DMS114 treated with DMSO at 0.1 percent for 48 hours (cell line): ENCODE measurements at regions not wholly inside any gene's neighbourhood (a gene's known extent, or its start where the extent isn't known, plus 50 kb on each side); places are given as distances from the start of the nearest gene placed in this dataset.

Experiments used
- DNase-seq: peaks from one replicate; lab custom pipeline; 2025; ENCODE audit not compliant: unreplicated experiment; lab: John Stamatoyannopoulos, UW

- no peak for DNase-seq
Observed at GRCh38 chr9:78562021-78562420, 265.1 kb downstream of the PSAT1 start.

DNA sequence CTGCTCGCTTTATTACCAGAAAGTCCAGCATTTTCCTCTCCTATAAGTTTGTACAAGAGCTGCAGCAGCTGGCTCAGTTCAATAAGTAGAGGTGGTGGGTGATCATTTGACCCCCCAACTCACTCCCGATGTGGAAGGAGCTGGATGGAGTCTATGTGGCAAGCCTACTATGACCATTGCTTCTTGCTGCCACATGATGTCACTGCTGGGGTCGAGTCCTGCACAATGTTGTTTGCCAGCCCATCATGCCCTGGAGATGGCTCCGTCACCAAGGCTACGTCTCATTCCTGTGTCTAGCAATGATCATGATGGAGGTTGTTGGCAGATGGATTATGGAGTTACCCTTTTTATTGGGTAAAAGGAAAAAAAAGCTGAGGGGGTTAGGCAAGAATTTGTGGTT, 266.3 kb downstream of the PSAT1 start:
- no peak for DNase-seq

DNA sequence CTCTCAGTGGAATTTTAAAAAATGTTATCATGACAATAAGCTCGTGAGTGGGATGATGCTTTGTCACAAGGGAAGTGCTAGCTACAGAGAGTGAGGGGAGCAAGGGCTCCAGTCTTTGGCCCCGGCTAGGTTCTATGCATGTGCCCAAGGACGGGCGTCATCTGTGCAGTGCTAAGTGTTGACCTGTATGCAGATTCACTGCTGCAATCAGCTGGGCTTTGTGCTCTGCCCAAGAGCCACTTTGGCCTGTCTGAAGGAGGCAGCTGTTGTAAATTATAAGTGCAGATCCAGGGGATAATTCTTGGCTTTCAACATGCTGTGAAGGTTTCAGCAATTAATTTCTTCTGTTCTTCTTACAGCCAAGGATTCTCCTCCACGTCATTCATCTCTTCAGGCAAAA, 268.6 kb downstream of the PSAT1 start:
- DNase-seq = no peak

DNA sequence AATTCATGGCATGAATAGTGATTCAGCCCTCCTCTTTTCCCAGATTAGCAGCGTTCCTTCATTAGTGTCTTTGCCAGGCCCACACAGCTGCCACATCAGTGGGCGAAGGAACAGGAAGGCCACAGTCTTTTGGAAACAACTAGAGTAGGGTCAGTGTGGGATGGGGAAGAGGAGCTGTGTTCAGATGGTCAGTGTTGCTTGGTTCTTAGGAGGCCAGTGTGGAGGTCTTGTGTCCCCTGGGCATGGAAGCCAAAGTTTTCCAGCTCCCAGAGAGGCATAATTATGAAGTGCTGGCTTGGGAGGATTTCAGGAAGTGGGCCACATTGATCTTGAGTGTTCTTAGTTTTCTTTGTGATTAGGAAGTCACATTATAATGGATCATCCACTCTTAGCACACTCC, 269.6 kb downstream of the PSAT1 start:
- no peak for DNase-seq

DNA sequence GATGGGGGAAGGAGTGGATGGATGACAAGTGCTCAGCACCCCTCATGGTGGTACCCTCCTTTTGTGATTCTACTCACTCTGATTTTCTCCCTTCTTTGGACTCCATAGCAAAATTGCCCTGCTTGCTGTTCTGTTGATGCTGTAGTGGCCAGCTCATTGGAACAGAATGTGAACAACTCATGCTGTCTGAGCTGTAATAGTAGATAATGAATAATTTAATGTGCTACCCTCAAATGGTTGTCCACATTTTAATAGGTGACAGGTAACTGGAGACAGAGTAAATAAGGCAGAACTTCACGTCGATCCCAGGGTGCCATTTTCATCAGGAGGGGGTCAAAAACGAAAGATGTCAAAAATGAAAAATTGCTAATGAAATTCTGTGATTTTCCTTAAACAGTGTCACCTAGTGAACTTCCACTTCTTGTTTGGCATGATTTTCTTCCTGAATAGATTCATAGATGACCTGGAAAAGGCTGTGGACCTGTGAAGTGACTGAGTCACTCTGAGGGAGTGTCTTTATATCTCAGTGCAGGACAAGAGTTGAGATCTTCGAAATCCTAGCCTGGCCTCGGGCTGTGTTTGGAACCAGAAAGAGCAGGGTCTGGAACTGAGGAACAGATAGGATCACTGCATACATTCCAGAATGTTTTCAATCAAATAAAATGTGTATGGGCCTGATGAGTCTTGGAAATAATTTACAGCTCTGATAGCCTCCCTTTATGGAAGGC, 270.2 kb downstream of the PSAT1 start:
- no peak for DNase-seq

DNA sequence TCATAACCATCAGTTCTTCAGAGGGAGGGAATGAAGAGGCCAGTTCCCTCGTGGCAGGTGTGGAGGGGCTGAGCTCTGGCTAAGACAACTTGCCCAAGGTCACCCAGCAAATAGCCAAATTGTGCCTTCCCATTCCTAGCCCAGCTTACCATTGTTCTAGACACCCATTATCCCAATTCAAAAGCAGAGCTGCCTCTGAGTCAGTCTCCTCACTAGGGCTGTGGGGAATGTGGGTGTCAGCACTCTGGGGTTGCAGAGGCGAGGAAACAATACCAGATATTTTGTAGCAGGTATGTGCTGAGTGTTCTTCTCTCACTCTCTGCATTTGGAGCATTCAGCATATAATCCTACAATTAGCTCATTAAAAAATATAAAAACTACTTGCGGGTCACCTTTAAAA, 270.8 kb downstream of the PSAT1 start:
- DNase-seq = no peak

DNA sequence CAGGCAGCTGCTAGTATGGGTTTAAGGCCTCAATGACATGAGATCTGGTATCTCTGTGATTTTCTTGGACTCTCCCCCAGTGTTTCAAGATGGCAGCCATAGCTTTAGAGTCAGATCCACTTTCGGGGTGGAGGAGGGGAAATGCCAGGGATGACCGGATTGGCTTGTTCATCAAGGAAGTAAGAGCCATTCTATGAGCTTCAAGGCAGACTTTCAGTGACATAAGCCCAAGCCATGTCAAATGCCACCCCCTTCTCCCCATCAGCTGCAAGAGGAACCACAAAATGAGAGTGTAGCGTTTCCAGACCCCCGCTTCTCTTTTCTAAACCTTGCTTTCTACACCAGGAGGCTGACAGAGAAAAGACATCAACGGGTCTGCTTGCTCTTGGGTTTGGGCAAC, 271.8 kb downstream of the PSAT1 start:
- DNase-seq = no peak

- DNase-seq = no peak
Observed at GRCh38 chr9:78572266-78572665, 275.3 kb downstream of the PSAT1 start.

DNA sequence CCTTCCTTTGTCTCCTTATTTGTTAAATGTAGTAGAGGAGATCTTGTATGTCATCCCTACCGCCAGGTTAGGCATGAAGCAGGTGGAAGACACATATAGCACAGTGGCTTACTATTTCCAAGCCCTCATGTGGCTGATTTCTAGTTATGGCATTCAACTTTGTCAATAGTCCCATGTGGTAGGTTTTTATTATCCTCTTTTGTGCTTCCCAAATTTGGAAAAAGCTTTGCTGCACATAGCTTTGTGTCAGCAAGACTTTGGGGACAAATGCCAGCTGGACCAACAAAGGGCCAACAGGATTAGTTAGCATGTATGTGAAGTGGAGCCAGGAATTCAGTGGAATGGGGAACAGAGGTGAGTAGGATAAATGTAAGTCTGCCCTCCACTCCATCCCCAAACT, 276.3 kb downstream of the PSAT1 start:
- DNase-seq = no peak

GRCh38 chr9:78573669-78574068, 276.7 kb downstream of the PSAT1 start:
- no peak for DNase-seq

GRCh38 chr9:78574354-78575045, 277.6 kb downstream of the PSAT1 start:
- DNase-seq = no peak

- DNase-seq = no peak
Observed at GRCh38 chr9:78575081-78575480, 278.2 kb downstream of the PSAT1 start.

DNA sequence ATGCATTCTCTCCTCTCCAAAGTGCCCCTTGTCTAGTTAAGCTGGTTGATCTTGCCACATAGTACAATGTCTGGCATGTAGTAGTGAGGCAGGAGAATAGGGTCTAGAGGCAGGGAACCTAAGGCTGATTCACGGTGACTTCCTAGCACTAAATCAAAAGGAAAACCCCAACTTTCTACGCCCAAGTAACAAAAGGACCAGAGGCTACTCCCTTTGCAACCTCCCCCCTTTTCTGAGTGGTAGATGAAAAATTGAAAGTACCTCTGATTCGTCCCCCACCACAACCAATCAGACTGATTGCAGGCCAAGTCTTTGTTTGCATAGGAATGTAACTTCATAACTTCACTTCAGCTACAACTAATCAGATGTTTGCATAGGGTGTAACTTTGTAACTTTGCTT, 278.8 kb downstream of the PSAT1 start:
- DNase-seq = no peak

DNA sequence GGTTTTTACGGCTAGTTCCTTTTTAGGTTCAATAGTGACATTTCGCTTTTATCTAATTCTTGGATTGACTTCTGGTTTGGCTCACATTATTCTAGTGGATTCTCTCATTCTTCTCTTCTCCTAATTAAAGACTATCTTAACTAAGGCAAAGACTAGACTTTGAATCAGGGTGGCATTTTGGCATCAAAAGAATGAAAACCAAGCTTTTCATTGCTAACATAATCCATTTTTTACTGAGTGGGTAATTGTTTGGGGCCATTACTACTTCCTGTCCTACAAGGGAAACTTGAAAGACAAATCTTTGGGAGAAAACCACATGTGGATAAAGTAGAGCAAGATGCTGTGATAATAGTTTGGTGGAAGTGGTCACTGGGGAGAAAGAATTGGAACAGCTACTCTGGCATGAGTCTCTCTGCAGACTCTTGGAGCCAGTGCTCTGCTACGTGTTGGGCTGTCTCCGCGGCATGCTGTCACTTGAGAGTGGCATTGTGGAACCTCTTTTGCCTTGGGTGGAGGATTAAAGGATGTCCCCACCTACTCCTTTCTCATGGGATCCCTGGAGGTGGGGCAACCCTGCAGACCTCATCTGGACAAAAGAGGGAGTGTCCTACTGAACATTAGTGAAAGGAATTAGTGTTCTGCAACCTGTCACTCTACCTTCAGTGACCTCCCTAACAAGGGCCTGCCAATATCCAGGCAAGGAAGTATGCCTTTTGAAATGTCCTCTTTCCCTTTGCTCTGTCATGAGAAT, 280.4 kb downstream of the PSAT1 start:
- no peak for DNase-seq

DNA sequence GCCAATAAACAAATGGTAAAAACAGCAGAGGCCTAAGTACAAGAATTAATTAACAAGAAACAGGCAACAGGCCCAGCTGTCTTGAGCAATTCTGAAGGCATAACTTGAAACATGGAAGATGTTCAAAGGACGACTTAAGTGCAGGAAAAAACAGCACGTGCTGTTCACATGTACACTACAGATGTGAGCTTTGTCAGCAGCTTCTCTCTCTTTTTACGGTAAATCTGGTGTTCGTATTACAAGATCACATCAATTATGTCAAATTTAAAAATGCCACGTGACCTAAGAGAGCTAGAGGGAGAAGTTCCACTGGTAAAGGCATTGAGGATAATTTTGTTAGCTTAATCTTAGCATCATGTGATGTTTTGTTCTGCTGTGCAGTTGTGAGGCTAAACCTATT, 281.1 kb downstream of the PSAT1 start:
- DNase-seq = no peak

DNA sequence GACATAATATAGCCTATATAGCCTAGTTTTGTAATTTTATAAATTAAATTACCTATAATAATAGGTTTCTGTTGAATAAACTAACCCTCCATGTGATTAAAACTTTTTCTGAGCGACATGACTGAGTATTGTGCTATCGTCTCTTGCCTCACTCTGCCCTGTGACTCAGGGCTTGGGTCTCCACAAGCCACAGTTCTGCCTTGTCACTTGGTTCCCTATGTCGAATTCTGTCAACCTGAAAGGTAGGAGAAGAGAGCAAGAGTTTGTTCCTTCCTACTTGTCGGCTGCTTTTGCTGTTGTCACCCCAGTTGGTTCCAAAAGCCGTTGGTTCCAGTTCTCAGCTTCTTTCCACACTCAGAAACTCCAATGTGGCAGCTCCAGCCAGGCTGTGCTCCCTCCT, 285.9 kb downstream of the PSAT1 start:
- no peak for DNase-seq

DNA sequence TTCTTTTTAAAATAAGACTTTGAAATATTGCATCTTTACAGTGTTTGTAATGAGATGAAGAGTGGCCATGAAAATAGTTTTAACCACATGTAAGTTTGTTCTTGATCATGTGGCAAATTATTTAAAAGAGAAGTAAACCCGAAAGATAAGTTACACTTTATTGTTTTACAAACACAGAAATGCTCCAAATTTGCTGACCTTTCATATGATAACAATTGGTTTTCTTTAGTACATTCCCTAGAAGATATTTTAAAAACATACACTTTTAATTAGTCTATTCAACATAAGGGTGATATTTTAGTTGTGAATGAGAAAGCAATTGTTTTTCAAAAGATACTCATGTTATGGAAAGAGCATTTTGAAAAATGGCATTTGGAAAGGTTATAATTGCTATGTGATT, 287.7 kb downstream of the PSAT1 start:
- no peak for DNase-seq

- no peak for DNase-seq
Observed at GRCh38 chr9:78585909-78586308, 289.0 kb downstream of the PSAT1 start.

DNA sequence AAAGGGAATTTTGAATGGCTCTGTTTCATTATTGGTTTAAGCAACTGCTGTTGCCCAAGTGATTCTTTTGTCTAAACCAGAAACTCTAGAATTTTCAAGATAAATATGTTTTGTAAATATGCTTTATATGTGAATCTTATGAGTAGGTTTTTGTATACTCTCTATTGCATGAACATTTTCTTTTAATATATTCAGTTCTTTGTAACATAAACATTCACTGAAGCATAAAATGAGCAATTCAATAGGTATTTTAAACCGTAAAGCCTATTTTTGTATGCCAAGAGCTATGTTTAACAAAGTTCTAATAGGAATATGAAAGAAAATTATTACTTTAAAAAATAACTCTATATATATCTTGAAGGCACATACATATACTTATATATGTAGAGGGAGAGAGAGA, 293.1 kb downstream of the PSAT1 start:
- no peak for DNase-seq

- DNase-seq = no peak
Observed at GRCh38 chr9:78592811-78593210, 295.9 kb downstream of the PSAT1 start.

DNA sequence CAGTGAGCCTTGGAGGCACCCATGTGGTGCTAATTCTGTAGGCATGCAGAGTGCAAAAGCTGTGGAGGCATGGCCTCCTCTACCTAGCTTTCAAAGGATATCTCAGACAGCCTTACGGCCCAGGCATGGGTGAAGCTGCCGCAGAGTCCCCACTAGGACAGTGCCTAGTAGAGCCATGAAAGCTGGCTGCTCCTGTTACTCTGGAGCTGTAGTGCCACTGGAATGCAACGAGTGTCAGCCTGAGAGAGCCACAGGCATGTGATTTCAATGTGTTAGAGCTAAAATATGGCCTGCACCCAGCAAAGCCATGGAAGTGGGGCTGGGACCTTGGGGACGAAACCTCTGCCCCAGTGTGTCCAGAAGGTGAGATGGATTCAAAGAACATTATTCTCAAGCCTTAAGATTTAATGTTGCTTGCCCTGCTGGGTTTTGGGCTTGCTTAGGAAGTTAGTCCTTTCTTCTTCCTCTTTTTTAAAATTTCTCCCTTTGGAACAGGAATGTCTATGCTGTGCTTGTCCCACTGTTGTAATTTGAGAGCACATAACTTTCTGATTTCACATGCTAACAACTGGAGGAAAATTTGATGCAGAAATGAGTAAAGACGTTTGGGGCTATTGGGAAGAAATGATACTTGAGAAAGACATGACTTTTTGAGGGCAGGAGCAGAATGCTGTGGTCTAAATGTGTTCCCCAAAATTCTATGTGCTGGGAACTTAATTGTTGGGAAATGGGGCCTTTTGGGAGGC, 298.4 kb downstream of the PSAT1 start:
- no peak for DNase-seq
